HG02588 (cell line): ENCODE measurements at regions not wholly inside any gene's neighbourhood (a gene's known extent, or its start where the extent isn't known, plus 50 kb on each side); places are given as distances from the start of the nearest gene placed in this dataset.

Experiments
- ATAC-seq: cut with Tn5 transposase; IDR thresholded peaks from one replicate; pipeline ENCODE4 v1.9.1; 2021; ENCODE audit warnings: mild to moderate bottlenecking, moderate library complexity; ENCODE audit not compliant: unreplicated experiment

DNA sequence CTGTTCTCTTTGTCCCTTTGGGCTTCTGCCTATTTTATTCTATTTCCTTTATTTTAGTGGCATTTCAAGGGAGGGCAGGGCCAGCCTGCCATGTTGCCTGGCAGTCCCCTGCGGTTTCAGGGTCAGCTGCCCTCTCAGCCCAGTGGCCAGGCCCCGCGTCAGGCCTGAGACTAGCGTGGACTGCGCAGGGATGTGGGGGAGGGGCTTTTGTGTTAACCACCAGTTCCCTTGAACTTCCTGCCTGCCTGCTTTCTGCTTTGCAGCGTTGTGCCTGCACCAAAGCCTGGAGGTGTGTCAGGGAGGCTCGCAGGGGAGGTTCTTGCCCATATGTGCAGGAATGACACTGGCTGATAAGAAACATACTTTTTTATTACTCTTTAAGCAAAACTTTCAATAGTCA is 157.6 kb downstream of the SLC35B3 start:
- no peak for ATAC-seq

- no peak for ATAC-seq
Measured at GRCh38 chr6:8276148-8276547, 159.2 kb downstream of the SLC35B3 start.

DNA sequence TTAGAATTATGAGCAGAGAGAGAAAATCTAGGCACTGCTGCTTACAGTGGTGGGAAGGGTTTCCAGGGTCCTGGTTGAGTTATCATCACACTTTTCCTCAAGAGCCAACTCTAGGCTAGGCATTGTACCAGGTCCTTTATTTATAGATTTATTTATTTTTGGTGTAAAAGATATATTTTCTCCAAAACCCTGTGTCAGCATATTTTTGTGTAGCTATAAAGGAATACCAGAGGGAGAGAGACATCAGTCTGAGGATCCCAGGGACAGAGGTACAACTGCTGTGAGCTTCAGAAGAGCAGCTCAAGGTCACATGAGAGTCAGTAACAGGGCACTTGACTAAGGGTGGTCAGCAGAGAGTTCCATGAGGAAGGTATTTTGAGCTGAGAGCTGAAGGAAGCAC is 159.7 kb downstream of the SLC35B3 start:
- ATAC-seq, result no peak

DNA sequence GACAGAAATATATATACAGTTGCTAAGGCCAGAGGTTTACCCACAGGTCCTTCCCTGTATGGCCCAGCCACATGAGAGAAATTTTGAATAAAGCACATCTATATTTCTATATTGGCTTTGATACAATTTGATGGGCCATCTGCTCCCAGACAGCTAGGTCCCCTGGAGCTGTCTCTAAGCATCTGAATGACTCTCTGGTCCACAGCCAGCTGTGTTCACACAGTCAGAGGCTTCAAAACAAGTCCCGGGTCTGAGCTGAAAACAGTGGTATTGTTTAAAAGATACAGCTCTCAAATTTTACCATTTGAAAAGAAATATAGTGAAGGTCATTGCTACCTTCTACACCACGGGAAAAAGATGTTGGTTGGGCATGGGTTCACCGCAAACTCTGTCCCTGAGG is 161.1 kb downstream of the SLC35B3 start:
- ATAC-seq, result no peak

DNA sequence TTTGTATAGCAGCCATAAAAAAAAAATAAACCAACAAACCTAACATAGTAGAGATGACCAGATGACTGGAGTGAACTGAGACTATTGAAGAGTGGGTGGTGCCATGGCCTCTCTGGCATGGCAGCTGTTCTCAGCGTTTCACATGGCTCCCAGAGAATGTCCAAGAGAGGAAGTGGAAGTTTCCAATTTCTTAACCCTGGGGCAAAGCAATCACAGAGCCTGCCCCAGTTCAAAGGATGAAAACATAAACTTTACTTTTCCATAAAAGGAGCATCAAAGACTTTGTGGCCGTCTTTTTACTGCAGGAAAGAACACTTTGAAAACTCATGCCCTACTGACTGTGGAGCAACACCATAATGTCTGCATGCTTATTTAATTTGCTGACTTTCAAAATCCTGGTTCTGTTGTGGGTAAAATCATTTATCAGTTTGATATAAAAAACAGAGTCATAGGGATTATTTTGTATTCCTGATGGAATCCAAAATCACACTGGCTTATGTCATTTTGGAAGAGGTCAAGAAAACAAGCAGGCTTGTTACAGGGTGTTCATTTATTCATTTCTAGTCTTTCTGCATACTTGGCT is 165.4 kb downstream of the SLC35B3 start:
- ATAC-seq, result no peak

GRCh38 chr6:8269094-8269493 is 166.3 kb downstream of the SLC35B3 start:
- ATAC-seq, result no peak

DNA sequence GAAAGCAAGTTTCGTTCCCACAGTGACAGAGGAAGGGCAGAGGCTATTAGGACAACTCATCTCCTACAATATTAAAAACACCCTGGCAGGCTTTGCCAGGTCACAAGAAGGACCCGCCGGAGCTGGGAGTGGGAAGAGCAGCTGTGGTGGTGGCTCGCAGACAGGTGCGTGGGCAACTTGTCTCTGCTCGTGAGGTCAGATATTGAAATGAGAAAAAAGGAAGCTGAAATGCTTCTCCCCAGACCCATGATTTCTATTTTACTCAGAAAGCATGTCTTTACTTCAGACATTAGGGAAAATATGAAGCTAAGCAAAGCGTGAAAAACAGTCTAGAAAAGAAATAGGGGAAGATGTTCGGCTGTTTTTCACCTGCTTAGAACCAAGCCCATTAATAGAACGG is 166.3 kb upstream of the EEF1E1 start:
- no peak for ATAC-seq

DNA sequence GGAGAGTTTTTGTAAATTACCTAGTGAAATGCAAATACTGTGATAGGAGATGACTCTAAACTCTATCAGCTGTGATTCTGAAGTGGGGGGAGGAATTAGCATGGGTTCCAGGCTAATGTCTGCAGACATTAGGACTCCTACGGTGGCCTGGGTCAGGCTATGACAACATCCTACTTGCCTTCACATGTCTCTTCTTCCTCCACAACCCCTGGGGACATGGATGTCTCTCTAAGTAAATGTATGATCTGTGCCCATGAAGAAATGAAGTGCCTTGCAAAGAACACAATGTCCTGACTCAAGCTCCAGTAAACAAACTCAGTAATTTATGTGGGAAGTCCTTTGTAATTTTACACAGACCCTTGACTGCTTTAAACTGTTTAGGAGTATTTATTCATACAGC is 165.8 kb upstream of the EEF1E1 start:
- ATAC-seq, result no peak

GRCh38 chr6:8260610-8261009 is 158.3 kb upstream of the EEF1E1 start:
- ATAC-seq, result no peak

GRCh38 chr6:8246403-8246802 is 144.1 kb upstream of the EEF1E1 start:
- ATAC-seq, result no peak

- ATAC-seq, result no peak
Measured at GRCh38 chr6:8245726-8246125, 143.4 kb upstream of the EEF1E1 start.

DNA sequence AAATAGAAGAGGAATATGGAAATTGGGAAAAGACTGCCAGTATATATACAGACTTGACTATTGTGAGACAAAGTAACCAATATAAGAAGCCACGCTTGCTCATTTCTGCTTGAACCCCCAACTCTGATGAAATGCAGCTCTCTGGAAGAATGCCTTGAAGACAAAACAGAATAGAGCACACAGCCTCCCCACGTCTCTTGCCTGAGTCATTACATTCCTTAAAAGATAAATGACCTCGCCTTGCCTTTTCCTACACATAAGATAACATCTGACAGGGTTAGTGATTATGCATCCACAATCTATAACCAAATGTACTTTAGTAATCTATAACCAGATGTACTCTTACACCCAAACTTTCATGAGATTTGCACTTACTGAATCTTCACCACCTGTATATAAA is 141.1 kb upstream of the EEF1E1 start:
- ATAC-seq, result no peak

DNA sequence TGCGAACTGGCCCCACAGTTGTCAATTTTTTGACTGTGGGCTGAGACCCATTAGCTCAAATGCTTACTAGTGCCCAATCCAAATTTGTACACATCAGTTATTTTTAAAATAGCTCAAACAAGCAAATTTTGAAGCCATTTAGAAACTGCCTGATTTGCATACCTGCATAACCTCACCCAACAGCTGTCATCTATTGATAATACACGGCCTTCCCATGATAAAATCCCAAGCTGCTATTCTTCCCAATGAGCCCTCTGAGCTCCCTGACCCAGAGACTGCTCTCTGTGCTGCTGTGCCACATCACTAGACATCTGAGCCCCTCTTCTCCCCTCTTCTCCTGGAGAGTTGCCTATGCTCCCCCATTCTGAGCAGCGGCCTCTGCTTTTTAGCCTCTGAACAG is 140.5 kb upstream of the EEF1E1 start:
- no peak for ATAC-seq

DNA sequence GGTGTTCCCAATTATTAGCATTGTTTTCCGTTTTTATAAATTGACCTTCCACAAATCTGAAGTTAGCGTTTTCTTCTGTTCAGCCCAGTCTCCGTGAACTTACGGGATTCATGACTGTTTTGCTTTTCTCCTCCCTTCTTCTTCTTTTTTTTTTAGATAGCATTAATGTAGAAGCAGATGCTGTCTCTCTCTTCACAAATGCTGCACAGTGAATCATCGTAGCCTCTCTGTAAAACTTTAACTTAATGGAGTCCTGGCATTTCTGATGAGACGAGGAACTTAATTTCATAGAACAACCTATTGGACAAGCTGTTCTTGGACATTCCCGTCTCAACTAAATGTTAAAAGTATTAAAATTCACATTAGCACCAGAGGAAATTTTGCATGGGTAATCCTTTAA is 138.0 kb upstream of the EEF1E1 start:
- no peak for ATAC-seq

GRCh38 chr6:8238773-8239683 is 136.7 kb upstream of the EEF1E1 start:
- no peak for ATAC-seq

DNA sequence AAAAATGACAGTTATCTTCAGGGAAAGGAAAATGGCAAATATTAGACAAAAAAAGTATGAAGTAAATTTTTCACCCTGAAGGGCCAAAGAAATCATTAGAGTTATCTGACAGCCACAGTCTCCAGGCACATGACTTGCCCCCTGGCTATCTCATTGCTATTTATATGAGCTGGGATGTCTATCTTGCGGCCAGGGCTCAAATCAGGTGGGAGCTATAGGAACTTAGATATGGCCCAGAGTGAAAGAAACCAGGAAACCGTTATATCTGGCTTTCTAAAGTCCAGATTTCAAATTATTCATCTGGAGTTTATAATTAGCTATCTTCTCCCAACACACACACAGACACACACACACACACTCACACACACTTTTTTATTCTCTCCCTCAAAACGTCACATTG is 135.3 kb upstream of the EEF1E1 start:
- ATAC-seq, result no peak

- no peak for ATAC-seq
Measured at GRCh38 chr6:8236956-8237355, 134.6 kb upstream of the EEF1E1 start.

DNA sequence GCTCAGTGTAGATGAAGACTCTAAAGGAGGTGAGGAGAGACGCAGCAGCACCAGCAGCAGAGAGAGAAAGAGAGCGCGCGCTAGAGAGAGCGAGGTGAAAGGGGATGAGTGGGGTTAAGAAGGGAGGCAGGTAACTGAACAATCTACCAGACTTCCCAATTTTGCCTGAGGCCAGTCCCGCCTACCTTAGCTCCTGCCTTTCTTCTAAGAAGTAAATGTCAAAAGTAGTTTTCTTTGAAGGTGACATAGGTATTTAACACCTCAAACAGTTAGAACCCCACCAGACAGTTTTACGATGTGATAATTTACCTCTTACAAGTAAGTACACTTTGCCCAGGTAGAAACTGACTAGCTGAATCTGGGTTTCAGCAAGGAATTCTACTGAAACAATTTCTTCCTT is 132.0 kb upstream of the EEF1E1 start:
- ATAC-seq, result no peak

DNA sequence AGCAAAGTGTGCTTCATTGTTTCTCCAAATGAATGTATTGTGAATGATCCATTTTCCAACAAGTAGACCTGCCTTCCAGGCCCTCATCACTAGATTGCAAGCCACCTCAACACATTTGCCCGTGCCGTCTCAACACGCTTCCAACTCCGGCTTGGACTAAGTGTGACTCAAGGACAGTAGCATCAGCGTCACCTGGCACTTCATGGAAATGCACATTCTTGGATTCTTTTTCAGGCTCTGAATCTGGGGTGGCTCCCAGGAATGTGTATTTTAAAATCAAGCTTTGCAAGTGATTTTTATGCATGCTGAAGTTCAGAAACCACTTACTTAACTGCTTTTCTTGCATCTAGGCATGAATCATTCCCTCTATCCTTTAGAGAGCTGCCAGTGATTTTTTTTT is 129.6 kb upstream of the EEF1E1 start:
- ATAC-seq, result no peak

GRCh38 chr6:8229915-8230756 is 127.8 kb upstream of the EEF1E1 start:
- ATAC-seq, result no peak

GRCh38 chr6:8225113-8225512 is 122.8 kb upstream of the EEF1E1 start:
- ATAC-seq, result no peak

- no peak for ATAC-seq
Measured at GRCh38 chr6:8223678-8224077, 121.3 kb upstream of the EEF1E1 start.
